Trophoblast cell (in vitro differentiated cells and primary cell): ENCODE measurements at regions not wholly inside any gene's neighbourhood (a gene's known extent, or its start where the extent isn't known, plus 50 kb on each side); places are given as distances from the start of the nearest gene placed in this dataset.
"Not testable (repeated sequence)": the region's sequence is repeated elsewhere in the genome, so short reads cannot be mapped to it uniquely, and the experiment has no call there.

Experiments used
- DNase-seq, 2 donors: peaks; one replicate each; pipeline ENCODE4 v3.0.0-alpha.2; 2016
- H2AFZ ChIP-seq: 2 replicates; pipeline ENCODE4 v1.6.1; 2013; ENCODE audit warnings: low read length, moderate library complexity, mild to moderate bottlenecking; ENCODE audit not compliant: insufficient read depth, poor library complexity
- H2AK5ac ChIP-seq: 2 replicates; pipeline ENCODE4 v1.6.1; 2013; ENCODE audit warnings: mild to moderate bottlenecking, low read length
- H2BK120ac ChIP-seq: 2 replicates; pipeline ENCODE4 v1.6.1; 2013; ENCODE audit warnings: low read length, mild to moderate bottlenecking, moderate library complexity; ENCODE audit not compliant: insufficient read depth, poor library complexity
- H2BK12ac ChIP-seq: 2 replicates; pipeline ENCODE4 v1.6.1; 2013; ENCODE audit warnings: mild to moderate bottlenecking, low read length, moderate library complexity
- H2BK5ac ChIP-seq: 2 replicates; pipeline ENCODE4 v1.6.1; 2013; ENCODE audit warnings: low read length, low read depth, moderate library complexity, mild to moderate bottlenecking; ENCODE audit not compliant: poor library complexity
- H3K14ac ChIP-seq: 2 replicates; pipeline ENCODE4 v1.6.1; 2013; ENCODE audit warnings: mild to moderate bottlenecking, low read length
- H3K18ac ChIP-seq: 2 replicates; pipeline ENCODE4 v1.6.1; 2013; ENCODE audit warnings: mild to moderate bottlenecking, low read length
- H3K23ac ChIP-seq: 2 replicates; pipeline ENCODE4 v1.6.1; 2013; ENCODE audit warnings: low read length
- H3K27ac ChIP-seq: 2 replicates; pipeline ENCODE4 v1.5.1; 2013; ENCODE audit warnings: low read depth, mild to moderate bottlenecking, inconsistent platforms, low read length, moderate library complexity
- H3K27me3 ChIP-seq: 2 replicates; pipeline ENCODE4 v1.6.1; 2013; ENCODE audit warnings: inconsistent platforms, mild to moderate bottlenecking, low read length, moderate library complexity; ENCODE audit not compliant: insufficient read depth
- H3K36me3 ChIP-seq, 2 experiments: 1 replicate in 1 of 2; 2 replicates in 1 of 2; pipeline ENCODE4 v1.6.1; 2013; ENCODE audit warnings: low read length in 2 of 2, mild to moderate bottlenecking in 2 of 2, moderate library complexity in 1 of 2; ENCODE audit not compliant: insufficient read depth in 2 of 2, control insufficient read depth in 1 of 2
- H3K4ac ChIP-seq: 2 replicates; pipeline ENCODE4 v1.6.1; 2013; ENCODE audit warnings: low read depth, mild to moderate bottlenecking, low read length, moderate library complexity
- H3K4me1 ChIP-seq, 2 experiments: 1 replicate in 1 of 2; 2 replicates in 1 of 2; pipeline ENCODE4 v1.6.1; 2013; ENCODE audit warnings: low read length in 2 of 2, mild to moderate bottlenecking in 2 of 2, moderate library complexity in 1 of 2; ENCODE audit not compliant: insufficient read depth in 2 of 2, control insufficient read depth in 1 of 2
- H3K4me2 ChIP-seq: 2 replicates; pipeline ENCODE4 v1.6.1; 2013; ENCODE audit warnings: inconsistent platforms, mild to moderate bottlenecking, low read length, moderate library complexity
- H3K4me3 ChIP-seq: 2 replicates; pipeline ENCODE4 v1.5.1; 2013; ENCODE audit warnings: mild to moderate bottlenecking, low read depth, low read length, inconsistent platforms
- H3K79me1 ChIP-seq: one replicate; pipeline ENCODE4 v1.6.1; 2013; ENCODE audit warnings: low read length
- H3K79me2 ChIP-seq: 2 replicates; pipeline ENCODE4 v1.6.1; 2013; ENCODE audit warnings: low read length, mild to moderate bottlenecking; ENCODE audit not compliant: control insufficient read depth, insufficient read depth, poor library complexity
- H3K9ac ChIP-seq: 2 replicates; pipeline ENCODE4 v1.6.1; 2013; ENCODE audit warnings: mild to moderate bottlenecking, low read length
- H3K9me3 ChIP-seq: 2 replicates; pipeline ENCODE4 v1.6.1; 2013; ENCODE audit warnings: low read depth, mild to moderate bottlenecking, control low read depth, inconsistent platforms, low read length; ENCODE audit not compliant: insufficient read depth
- H4K12ac ChIP-seq: 2 replicates; pipeline ENCODE4 v1.6.1; 2013; ENCODE audit warnings: low read depth, mild to moderate bottlenecking, low read length, moderate library complexity
- H4K8ac ChIP-seq: 2 replicates; pipeline ENCODE4 v1.6.1; 2013; ENCODE audit warnings: low read depth, mild to moderate bottlenecking, low read length, moderate library complexity
- H4K91ac ChIP-seq: one replicate; pipeline ENCODE4 v1.6.1; 2013; ENCODE audit warnings: low read depth, mild to moderate bottlenecking, low read length, moderate library complexity
- WGBS: extraction: QIAGEN DNeasy Blood & Tissue Kit; methylation state at CpG from one replicate; pipeline ENCODE4 v1.1.7; 2013; ENCODE audit warnings: missing lambda C conversion rate; ENCODE audit not compliant: insufficient read length, insufficient coverage; ENCODE audit errors: extremely low coverage; 5-methylcytosine and 5-hydroxymethylcytosine counted together

- H3K27ac ChIP-seq, H3K14ac ChIP-seq, H3K9ac ChIP-seq, H2BK5ac ChIP-seq, H3K36me3 ChIP-seq, DNase-seq, H2AK5ac ChIP-seq, H4K8ac ChIP-seq, H3K4me1 ChIP-seq, H3K27me3 ChIP-seq, H3K9me3 ChIP-seq, H3K18ac ChIP-seq, H4K12ac ChIP-seq, H4K91ac ChIP-seq, H3K4ac ChIP-seq, H3K4me3 ChIP-seq, H3K4me2 ChIP-seq, H2BK12ac ChIP-seq, H2BK120ac ChIP-seq, H3K79me1 ChIP-seq, H3K79me2 ChIP-seq, H3K23ac ChIP-seq, H2AFZ ChIP-seq: not testable (repeated sequence)
- WGBS = no CpG with 5 or more reads among the region's 3 CpGs
Measured at GRCh38 chr14:37712476-37712860, 117.0 kb downstream of the TTC6 start.

- H3K27me3 ChIP-seq = no peaks in the 10 kb centered on the region
- no peaks in the 10 kb centered on the region for H3K79me2 ChIP-seq
- H4K8ac ChIP-seq = no peak overlapping the region
- H2AK5ac ChIP-seq = no peak overlapping the region
- no CpG with 5 or more reads among the region's 3 CpGs for WGBS
- H3K9me3 ChIP-seq = no peaks in the 10 kb centered on the region
- no peak overlapping the region for H3K27ac ChIP-seq
- no peak overlapping the region for H2BK120ac ChIP-seq
- H3K18ac ChIP-seq = no peak overlapping the region
- no peak overlapping the region for H3K4ac ChIP-seq
- no peak overlapping the region for H3K23ac ChIP-seq
- H3K79me1 ChIP-seq = no peaks in the 10 kb centered on the region
- H3K4me1 ChIP-seq = no peaks in the 10 kb centered on the region
- no peak overlapping the region for H3K4me3 ChIP-seq
- H4K91ac ChIP-seq = no peak overlapping the region
- no peaks in the 10 kb centered on the region for H3K36me3 ChIP-seq
- no peak overlapping the region for H2BK5ac ChIP-seq
- no peak overlapping the region for H3K9ac ChIP-seq
- DNase-seq = no peak
- no peak overlapping the region for H2AFZ ChIP-seq
- H3K4me2 ChIP-seq = no peak overlapping the region
- no peak overlapping the region for H3K14ac ChIP-seq
- H4K12ac ChIP-seq = no peak overlapping the region
- H2BK12ac ChIP-seq = no peak overlapping the region
Measured at GRCh38 chr14:37712976-37713431, 117.6 kb downstream of the TTC6 start.

GRCh38 chr14:37720131-37720530, 124.7 kb downstream of the TTC6 start:
- no peak overlapping the region for H2AK5ac ChIP-seq

GRCh38 chr14:37721976-37722659, 126.7 kb downstream of the TTC6 start:
- Histone ChIP-seq H3K36me3 (no peaks in the 10 kb centered on the region), H2AK5ac (no peak overlapping the region), H3K14ac (no peak overlapping the region), H3K4me3 (no peak overlapping the region), H4K8ac (no peak overlapping the region), H3K4ac (no peak overlapping the region), H2BK120ac (no peak overlapping the region), H3K9ac (no peak overlapping the region), H2AFZ (no peak overlapping the region), H3K79me2 (no peaks in the 10 kb centered on the region), H3K27me3 (no peaks in the 10 kb centered on the region), H4K91ac (no peak overlapping the region), H3K4me1 (no peaks in the 10 kb centered on the region), H3K23ac (no peak overlapping the region), H3K4me2 (no peak overlapping the region), H2BK5ac (no peak overlapping the region), H3K18ac (no peak overlapping the region), H3K9me3 (no peaks in the 10 kb centered on the region), H3K27ac (no peak overlapping the region), H4K12ac (no peak overlapping the region), H3K79me1 (no peaks in the 10 kb centered on the region), H2BK12ac (no peak overlapping the region)
- no CpG with 5 or more reads among the region's 2 CpGs for WGBS
- DNase-seq = no peak

More at GRCh38 chr14:37720131-37720530, 124.7 kb downstream of the TTC6 start:
- Histone ChIP-seq H2AFZ (no peak overlapping the region), H3K27ac (no peak overlapping the region), H3K4ac (no peak overlapping the region), H3K4me2 (no peak overlapping the region), H3K27me3 (no peaks in the 10 kb centered on the region), H2BK12ac (no peak overlapping the region), H3K14ac (no peak overlapping the region), H3K9ac (no peak overlapping the region), H3K79me2 (no peaks in the 10 kb centered on the region), H3K4me1 (no peaks in the 10 kb centered on the region), H2BK5ac (no peak overlapping the region), H3K9me3 (no peaks in the 10 kb centered on the region), H2BK120ac (no peak overlapping the region), H3K18ac (no peak overlapping the region), H3K79me1 (no peaks in the 10 kb centered on the region), H4K91ac (no peak overlapping the region), H3K4me3 (no peak overlapping the region), H3K23ac (no peak overlapping the region), H3K36me3 (no peaks in the 10 kb centered on the region), H4K8ac (no peak overlapping the region), H4K12ac (no peak overlapping the region)
- WGBS = no CpG with 5 or more reads among the region's 1 CpG
- no peak for DNase-seq
